ENCODE measurements at regions not wholly inside any gene's neighbourhood (a gene's known extent, or its start where the extent isn't known, plus 50 kb on each side); places are given as distances from the start of the nearest gene placed in this dataset.

DNA sequence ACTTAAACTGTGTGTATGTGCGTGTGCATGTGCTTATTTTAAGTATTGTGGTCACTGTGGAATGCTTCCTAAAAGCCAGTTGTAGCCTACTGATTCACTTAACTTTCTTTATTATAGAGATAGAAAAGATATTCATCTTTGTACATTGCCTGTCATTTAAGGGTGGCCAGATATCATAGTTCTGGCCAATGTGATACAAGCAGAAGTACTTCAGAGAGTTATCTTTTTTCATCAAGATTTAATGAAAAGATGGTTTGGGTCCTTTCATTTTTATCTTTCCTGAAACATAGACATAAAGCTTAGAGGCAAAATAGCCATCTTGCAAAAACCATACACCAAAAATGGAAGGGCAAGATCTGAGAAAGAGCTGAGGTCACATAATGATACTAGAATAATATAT lies 744.7 kb upstream of the ADGRL3 start:
- TF ChIP-seq, protein P1, sequence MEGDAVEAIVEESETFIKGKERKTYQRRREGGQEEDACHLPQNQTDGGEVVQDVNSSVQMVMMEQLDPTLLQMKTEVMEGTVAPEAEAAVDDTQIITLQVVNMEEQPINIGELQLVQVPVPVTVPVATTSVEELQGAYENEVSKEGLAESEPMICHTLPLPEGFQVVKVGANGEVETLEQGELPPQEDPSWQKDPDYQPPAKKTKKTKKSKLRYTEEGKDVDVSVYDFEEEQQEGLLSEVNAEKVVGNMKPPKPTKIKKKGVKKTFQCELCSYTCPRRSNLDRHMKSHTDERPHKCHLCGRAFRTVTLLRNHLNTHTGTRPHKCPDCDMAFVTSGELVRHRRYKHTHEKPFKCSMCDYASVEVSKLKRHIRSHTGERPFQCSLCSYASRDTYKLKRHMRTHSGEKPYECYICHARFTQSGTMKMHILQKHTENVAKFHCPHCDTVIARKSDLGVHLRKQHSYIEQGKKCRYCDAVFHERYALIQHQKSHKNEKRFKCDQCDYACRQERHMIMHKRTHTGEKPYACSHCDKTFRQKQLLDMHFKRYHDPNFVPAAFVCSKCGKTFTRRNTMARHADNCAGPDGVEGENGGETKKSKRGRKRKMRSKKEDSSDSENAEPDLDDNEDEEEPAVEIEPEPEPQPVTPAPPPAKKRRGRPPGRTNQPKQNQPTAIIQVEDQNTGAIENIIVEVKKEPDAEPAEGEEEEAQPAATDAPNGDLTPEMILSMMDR (IDR thresholded peaks at IDR 0.05) = no peak
- no peak for TF ChIP-seq POLR2A (IDR thresholded peaks at IDR 0.05)
